Osteoblast (primary cell): ENCODE measurements at regions not wholly inside any gene's neighbourhood (a gene's known extent, or its start where the extent isn't known, plus 50 kb on each side); places are given as distances from the start of the nearest gene placed in this dataset.

Experiments used
- DNase-seq: peaks from one replicate; pipeline ENCODE4 v3.0.0; 2011; ENCODE audit warnings: low spot score, mixed read lengths; ENCODE audit not compliant: insufficient read length; ENCODE audit errors: missing footprints
- H2AFZ ChIP-seq: 2 replicates; pipeline ENCODE4 v1.6.0; 2011; ENCODE audit warnings: mild to moderate bottlenecking, low read length
- H3K27ac ChIP-seq: 2 replicates; pipeline ENCODE4 v1.5.1; 2011; ENCODE audit warnings: mild to moderate bottlenecking, low read depth, low read length, moderate library complexity
- H3K27me3 ChIP-seq: 2 replicates; pipeline ENCODE4 v1.6.0; 2012; ENCODE audit warnings: mild to moderate bottlenecking, control low read depth, inconsistent platforms, low read length, moderate library complexity; ENCODE audit not compliant: insufficient read depth
- H3K36me3 ChIP-seq: 2 replicates; pipeline ENCODE4 v1.5.1; 2011; ENCODE audit warnings: mild to moderate bottlenecking, low read length, control low read depth, moderate library complexity; ENCODE audit not compliant: insufficient read depth
- H3K4me1 ChIP-seq: 2 replicates; pipeline ENCODE4 v1.5.1; 2011; ENCODE audit warnings: mild to moderate bottlenecking, low read length, control low read depth, moderate library complexity; ENCODE audit not compliant: insufficient read depth
- H3K4me2 ChIP-seq: 2 replicates; pipeline ENCODE4 v1.6.0; 2011; ENCODE audit warnings: mild to moderate bottlenecking, low read length; ENCODE audit not compliant: insufficient read depth
- H3K4me3 ChIP-seq: fragments of 200-600 bp; sonication (generic); 3 replicates; pipeline ENCODE4 v1.5.1; 2012; ENCODE audit warnings: mild to moderate bottlenecking, low read length, inconsistent platforms; ENCODE audit not compliant: insufficient read depth
- H3K79me2 ChIP-seq: 2 replicates; pipeline ENCODE4 v1.6.0; 2012; ENCODE audit warnings: mild to moderate bottlenecking, low read length, control low read depth, inconsistent platforms; ENCODE audit not compliant: insufficient read depth
- H3K9me3 ChIP-seq: 2 replicates; pipeline ENCODE4 v1.5.1; 2011; ENCODE audit warnings: low read depth, low read length, control low read depth
- H4K20me1 ChIP-seq: 2 replicates; pipeline ENCODE4 v1.6.0; 2012; ENCODE audit warnings: mild to moderate bottlenecking, low read length, control low read depth; ENCODE audit not compliant: insufficient read depth
- CTCF ChIP-seq: IDR thresholded peaks from 2 replicates; pipeline ENCODE4 v1.5.1; 2011; ENCODE audit warnings: mild to moderate bottlenecking, low read depth, low read length, moderate library complexity; ENCODE audit errors: extremely low read depth

DNA sequence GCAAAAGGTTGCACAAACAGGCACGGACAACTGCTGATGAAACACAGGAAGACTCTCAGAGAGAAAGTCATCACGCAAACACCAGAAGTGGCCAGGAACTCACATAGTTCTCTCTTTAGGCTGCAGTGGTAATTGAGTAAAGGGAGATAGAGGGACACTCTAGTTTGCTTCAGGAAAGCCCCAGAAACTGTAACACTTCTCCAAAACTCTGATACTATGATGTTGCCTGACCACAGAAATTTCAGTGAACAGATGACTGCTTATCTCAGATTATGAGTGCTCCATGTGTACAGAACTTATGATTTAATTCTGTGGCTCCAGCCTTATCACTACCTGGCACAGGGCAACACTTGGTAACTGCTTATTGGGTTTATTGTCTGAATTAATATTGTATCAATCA is 311.5 kb upstream of the GYPC start:
- no peaks in the 10 kb centered on the region for H3K9me3 ChIP-seq
- DNase-seq = no peak
- no peak overlapping the region for H2AFZ ChIP-seq
- H4K20me1 ChIP-seq = no peaks in the 10 kb centered on the region
- H3K4me3 ChIP-seq = no peak overlapping the region
- H3K27me3 ChIP-seq = no peaks in the 10 kb centered on the region
- no peaks in the 10 kb centered on the region for H3K79me2 ChIP-seq
- no peaks in the 10 kb centered on the region for H3K4me1 ChIP-seq
- H3K4me2 ChIP-seq = no peak overlapping the region
- H3K27ac ChIP-seq = no peak overlapping the region
- no peaks in the 10 kb centered on the region for H3K36me3 ChIP-seq
- TF ChIP-seq CTCF = no peak

DNA sequence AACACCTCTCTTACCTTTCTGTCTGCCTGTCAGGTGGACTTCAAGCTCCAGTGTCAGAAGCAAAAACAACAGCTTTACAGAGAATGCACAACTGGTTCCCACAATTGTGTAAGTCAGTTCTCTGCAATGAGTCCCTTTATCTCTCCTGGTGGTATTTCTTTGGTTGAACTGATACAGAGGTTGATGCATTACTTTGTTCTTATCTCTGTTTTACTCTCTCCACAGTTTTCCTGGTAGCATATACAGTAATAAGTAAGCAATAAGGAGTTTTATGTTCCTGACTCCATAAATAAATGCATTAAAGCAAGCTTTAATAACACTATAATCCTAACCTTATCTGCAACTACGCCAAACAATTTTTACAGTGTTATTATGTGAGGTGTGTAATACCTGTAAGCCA is 310.3 kb upstream of the GYPC start:
- H4K20me1 ChIP-seq = no peaks in the 10 kb centered on the region
- no peak for DNase-seq
- H3K27me3 ChIP-seq = no peaks in the 10 kb centered on the region
- TF ChIP-seq CTCF = no peak
- H3K4me1 ChIP-seq = no peaks in the 10 kb centered on the region
- no peak overlapping the region for H2AFZ ChIP-seq
- no peaks in the 10 kb centered on the region for H3K36me3 ChIP-seq
- H3K27ac ChIP-seq = no peak overlapping the region
- H3K4me3 ChIP-seq = no peak overlapping the region
- no peaks in the 10 kb centered on the region for H3K79me2 ChIP-seq
- H3K4me2 ChIP-seq = no peak overlapping the region
- no peaks in the 10 kb centered on the region for H3K9me3 ChIP-seq

GRCh38 chr2:126356631-126357030 is 299.3 kb upstream of the GYPC start:
- Histone ChIP-seq H3K4me2 (no peak overlapping the region), H2AFZ (no peak overlapping the region), H3K27ac (no peak overlapping the region), H3K4me3 (no peak overlapping the region), H3K4me1 (no peaks in the 10 kb centered on the region), H3K9me3 (peaks cover 2% of the 10 kb centered on the region), H3K27me3 (no peaks in the 10 kb centered on the region), H4K20me1 (no peaks in the 10 kb centered on the region), H3K36me3 (no peaks in the 10 kb centered on the region), H3K79me2 (no peaks in the 10 kb centered on the region)
- DNase-seq = no peak
- no peak for TF ChIP-seq CTCF

DNA sequence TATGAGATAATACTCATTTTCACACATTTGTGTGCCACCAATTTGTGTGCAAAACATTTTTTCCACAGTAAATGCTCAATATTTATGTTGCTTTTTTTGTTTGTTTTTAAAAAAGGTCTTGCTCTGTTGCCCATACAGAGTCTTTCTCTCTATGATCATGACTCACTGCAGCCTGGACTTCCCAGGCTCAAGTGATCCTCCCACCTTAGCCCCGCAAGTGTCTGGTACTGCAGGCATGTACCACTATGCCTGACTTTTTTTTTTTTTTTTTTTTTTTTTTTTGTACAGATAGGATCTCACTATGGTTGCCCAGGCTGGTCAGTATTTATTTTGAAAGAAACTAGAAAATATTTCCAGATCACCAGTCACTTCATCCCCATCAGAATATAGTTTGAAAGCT is 297.8 kb upstream of the GYPC start:
- DNase-seq = no peak
- Histone ChIP-seq H4K20me1 (no peaks in the 10 kb centered on the region), H3K36me3 (no peaks in the 10 kb centered on the region), H3K79me2 (no peaks in the 10 kb centered on the region), H3K9me3 (no peaks in the 10 kb centered on the region), H3K27me3 (no peaks in the 10 kb centered on the region), H3K4me3 (no peak overlapping the region), H2AFZ (no peak overlapping the region), H3K4me2 (no peak overlapping the region), H3K27ac (no peak overlapping the region), H3K4me1 (no peaks in the 10 kb centered on the region)
- TF ChIP-seq CTCF = no peak
